HG02759 (cell line): ENCODE measurements at regions not wholly inside any gene's neighbourhood (a gene's known extent, or its start where the extent isn't known, plus 50 kb on each side); places are given as distances from the start of the nearest gene placed in this dataset.
"Not testable (repeated sequence)": the region's sequence is repeated elsewhere in the genome, so short reads cannot be mapped to it uniquely, and the experiment has no call there.

Experiments used
- ATAC-seq: cut with Tn5 transposase; IDR thresholded peaks from one replicate; pipeline ENCODE4 v1.9.1; 2021; ENCODE audit warnings: mild to moderate bottlenecking, moderate library complexity; ENCODE audit not compliant: unreplicated experiment

DNA sequence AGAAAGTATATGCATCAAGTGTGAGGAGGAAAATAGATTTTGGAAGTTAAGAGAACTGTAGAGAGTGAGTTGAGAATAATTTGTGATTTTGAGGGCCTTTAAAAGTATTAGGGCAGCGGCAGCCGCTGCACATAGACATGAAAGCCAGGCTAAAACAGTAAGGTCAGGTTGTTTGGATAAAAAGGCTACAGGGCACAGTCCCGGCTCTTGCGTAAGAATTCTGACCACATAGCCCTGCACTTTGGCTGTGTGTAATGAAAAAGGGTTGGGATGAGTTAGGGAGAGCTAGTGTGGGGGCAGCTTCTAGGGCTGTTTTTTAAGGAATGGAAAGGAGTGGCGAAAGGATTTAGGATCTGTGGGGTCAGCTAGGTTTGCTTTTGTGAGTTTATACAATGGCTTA, 130.8 kb downstream of the CCDC71L start:
- ATAC-seq: not testable (repeated sequence)

- not testable (repeated sequence) for ATAC-seq
Measured at GRCh38 chr7:106526617-106527016, 134.3 kb downstream of the CCDC71L start.

DNA sequence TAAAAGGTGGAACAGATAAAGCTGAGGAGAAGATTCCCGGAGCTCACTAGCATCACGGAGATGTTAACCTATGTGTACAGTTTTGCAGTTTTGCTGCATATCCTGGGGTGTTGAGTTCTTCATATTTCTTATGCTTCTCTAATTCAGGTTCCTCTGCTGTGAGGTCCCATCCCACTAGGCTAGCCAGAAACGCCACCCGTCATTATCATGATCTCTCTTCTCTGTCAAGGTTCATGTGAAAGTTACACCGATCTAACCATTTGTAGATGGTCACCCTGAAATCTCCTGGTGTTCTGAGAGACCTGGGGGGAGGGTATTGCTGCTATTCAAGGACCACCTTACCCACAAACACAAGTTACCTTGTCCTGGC, 136.3 kb downstream of the CCDC71L start:
- ATAC-seq: no peak

DNA sequence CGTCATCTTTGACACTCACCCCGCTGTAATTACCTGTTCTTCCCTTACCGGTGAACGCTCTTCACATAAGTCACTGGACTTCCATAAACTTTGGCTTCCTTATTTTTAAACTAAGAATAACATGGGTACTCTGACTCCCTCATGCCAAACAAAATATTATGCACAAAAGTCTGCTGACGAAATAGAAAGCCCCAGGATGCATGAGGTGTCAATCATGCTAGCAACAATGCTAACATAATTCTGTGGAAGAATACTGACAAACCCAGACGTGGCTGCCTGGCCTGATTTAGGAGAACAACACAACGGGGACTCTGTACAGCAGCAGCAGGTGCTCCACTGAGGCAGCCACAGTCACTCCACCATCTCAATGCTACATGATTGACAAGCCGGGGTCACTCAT, 137.5 kb downstream of the CCDC71L start:
- ATAC-seq: no peak

DNA sequence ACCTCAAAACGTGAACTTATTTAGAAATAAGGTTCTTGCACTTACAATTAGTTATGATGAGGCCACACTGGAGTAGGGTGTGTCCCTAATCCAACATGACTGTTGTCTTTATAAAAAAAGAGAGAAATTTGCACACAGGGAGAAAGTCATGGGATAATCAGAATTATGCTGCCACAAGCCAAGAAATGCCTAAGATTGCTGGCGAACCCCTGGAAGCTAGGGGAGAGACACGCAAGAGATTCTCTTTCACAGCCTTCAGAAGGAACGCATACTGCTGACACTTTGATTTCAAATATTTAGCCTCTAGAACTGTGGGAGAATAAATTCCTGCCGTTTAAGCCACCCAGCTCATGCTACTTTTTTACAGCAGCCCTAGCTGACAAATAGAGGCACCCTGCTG, 138.3 kb downstream of the CCDC71L start:
- ATAC-seq: no peak

DNA sequence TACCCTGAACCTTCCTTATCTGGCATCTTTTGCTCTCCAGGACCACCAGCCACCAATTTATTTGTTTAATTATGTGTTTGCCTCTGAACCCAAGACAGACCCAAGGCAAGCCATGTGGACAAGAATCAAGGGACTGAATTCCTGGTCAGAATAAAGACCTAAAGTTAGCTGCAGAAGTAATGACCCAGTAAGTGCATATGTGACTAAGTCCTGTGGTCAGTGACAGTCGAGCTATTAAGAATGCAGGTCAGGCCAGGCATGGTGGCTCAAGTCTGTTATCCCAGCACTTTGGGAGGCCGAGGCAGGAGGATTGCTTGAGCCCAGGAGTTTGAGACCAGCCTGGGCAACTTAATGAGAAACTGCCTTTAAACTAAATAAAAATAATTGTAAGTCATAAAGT, 139.4 kb downstream of the CCDC71L start:
- no peak for ATAC-seq

- ATAC-seq: no peak
Measured at GRCh38 chr7:106520962-106521514, 139.9 kb downstream of the CCDC71L start.

DNA sequence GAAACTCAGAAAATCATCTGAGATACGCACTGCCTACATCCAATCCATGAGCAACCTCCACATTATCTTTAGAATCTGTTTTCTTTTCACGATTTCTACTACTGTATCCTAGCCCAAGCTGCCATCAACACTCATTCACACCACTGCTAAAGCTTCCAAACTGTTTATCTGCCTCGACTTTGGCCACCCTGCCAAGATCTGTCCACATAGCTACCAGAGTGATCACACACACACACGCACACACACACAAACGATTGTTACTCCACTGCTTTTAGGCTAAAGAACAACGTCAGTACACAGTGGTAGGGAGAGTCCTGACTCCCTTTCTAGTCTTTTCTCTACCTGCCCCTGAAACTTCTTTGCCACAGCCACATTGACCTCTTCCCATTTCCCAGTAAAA, 142.0 kb downstream of the CCDC71L start:
- no peak for ATAC-seq

DNA sequence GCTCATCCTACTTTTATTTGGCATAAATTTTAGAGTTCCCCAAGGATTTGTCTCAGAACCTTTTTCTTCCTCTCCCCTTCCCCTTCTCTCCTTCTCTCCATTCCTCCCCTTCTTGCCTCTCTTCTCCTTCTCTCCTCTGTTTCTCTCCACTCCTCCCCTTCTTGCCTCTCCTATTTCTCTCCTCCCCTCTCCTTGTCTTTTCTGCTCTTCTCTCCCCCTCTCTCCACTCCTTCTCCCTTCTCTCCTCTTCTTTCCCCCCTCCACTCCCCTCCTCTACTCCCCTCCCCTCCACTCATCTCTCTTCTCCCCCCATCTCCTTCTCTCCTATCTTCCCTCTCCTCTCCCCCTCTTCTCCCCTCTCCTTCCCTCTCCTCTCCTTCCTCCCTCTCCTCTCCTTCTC, 142.7 kb downstream of the CCDC71L start:
- ATAC-seq: no peak

GRCh38 chr7:106517508-106517907, 143.4 kb downstream of the CCDC71L start:
- ATAC-seq: no peak

DNA sequence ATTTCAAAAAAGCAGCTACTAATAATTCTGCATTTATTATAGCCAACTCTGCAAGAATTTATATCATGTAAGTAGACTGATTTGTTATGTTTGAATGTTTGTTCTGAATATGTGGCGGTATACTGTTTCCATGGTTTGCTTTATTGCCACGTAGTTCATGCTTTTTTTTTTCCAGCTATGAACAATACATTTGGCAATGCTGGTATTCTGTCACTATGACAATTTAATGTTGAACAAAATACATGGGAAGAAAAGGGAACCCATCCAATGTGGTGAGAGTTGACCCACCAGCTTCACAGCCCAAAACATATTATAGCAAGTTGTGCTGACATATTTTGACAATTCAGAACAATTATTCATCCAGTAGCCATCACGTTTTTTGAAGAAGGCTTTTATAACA, 145.6 kb downstream of the CCDC71L start:
- no peak for ATAC-seq

GRCh38 chr7:106514881-106515280, 146.1 kb downstream of the CCDC71L start:
- no peak for ATAC-seq

DNA sequence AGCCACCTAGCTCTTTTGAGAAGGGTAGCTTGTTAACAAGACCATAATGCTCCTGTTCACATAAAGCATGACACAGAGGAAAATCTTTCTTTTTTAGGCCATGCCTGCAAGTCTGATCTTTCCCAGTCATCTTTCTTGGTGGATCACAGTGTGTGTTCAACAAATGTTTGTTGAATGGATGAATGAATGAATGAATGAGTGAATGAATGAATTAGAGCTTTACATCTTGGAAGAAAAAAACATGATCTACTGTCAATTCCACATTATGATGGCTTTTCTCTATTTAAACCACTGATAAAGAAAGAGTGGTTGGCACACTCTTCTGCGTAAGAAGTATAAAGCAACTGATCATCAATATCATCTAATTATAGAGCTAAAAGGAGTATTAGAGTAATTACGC, 148.7 kb downstream of the CCDC71L start:
- ATAC-seq: no peak

DNA sequence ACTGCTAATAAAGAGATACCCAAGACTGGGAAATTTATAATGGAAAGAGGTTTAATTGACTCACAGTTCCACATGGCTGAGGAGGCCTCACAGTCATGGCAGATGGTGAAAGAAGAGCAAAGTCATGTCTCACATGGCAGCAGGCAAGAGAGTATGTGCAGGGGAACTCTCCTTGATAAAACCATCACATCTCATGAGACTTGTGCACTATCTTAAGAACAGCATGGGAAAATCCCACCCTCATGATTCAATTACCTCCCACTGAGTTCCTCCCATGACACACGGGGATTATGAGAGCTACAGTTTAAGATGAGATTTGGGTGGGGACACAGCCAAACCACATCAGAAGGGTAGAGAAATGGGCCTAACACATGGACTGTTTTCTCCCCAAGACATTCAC, 156.3 kb downstream of the CCDC71L start:
- no peak for ATAC-seq

- no peak for ATAC-seq
Measured at GRCh38 chr7:106504207-106504606, 156.8 kb downstream of the CCDC71L start.

GRCh38 chr7:106503626-106504025, 157.3 kb downstream of the CCDC71L start:
- no peak for ATAC-seq

GRCh38 chr7:106501605-106502580, 159.1 kb downstream of the CCDC71L start:
- no peak for ATAC-seq

GRCh38 chr7:106499897-106500296, 161.1 kb downstream of the CCDC71L start:
- ATAC-seq: no peak

DNA sequence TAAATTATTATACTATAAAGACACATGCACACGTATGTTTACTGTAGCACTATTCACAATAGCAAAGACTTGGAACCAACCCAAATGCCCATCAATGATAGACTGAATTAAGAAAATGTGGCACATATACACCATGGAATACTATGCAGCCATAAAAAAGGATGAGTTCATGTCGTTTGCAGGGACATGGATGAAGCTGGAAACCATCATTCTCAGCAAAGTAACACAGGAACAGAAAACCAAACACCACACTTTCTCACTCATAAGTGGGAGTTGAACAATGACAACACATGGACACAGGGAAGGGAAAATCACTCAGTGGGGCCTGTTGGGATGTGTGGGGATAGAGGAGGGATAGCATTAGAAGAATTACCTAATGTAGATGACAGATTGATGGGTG, 163.0 kb downstream of the CCDC71L start:
- not testable (repeated sequence) for ATAC-seq

DNA sequence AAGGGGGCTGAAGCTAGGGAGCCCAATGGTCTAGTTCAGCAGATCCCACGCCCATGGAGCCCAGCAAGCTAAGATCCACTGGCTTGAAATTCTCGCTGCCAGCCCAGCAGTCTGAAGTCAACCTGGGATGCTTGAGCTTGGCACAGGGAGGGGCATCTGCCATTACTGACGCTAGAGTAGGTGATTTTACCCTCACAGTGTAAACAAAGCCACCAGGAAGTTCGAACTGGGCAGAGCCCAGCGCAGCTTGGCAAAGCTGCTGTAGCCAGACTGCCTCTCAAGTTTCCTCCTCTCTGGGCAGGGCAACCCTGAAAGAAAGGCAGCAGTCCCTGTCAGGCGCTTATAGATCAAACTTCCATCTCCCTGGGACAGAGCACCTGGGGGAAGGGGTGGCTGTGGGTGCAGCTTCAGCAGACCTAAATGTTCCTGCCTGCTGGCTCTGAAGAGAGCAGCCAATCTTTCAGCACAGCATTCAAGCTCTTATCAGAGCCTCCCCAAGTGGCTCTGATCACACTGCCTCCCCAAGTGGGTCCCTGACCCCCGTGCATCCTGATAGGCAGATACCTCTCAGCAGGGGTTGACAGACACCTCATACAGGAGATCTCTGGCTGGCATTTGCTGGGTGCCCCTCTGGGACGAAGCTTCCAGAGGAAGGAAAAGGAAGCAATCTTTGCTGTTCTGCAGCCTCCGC, 167.8 kb downstream of the CCDC71L start:
- no peak for ATAC-seq

DNA sequence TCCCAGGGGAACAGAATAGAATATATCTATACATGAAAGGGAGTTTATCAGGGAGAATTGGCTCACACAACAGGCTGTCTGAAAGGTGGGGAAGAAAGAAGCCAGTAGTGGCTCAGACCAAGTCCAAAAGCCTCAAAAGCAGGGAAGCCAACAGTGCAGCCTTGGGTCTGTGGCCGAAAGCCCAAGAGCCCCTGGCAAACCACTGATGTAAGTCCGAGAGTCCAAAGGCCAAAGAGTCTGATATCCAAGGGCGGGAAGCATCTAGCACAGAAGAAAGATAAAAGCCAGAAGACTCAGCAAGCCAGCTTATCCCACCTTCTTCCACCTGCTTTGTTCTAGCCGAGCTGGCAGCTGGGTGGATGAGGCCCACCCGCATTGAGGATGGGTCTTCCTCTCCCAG, 172.5 kb downstream of the CCDC71L start:
- ATAC-seq: no peak

GRCh38 chr7:106487892-106488291, 173.1 kb downstream of the CCDC71L start:
- ATAC-seq: no peak
